NCI-H1694 treated with DMSO at 0.1 percent for 48 hours (cell line): ENCODE measurements at regions not wholly inside any gene's neighbourhood (a gene's known extent, or its start where the extent isn't known, plus 50 kb on each side); places are given as distances from the start of the nearest gene placed in this dataset.

ENCODE experiments used
- DNase-seq: peaks from one replicate; lab custom pipeline; 2025; lab: John Stamatoyannopoulos, UW

DNA sequence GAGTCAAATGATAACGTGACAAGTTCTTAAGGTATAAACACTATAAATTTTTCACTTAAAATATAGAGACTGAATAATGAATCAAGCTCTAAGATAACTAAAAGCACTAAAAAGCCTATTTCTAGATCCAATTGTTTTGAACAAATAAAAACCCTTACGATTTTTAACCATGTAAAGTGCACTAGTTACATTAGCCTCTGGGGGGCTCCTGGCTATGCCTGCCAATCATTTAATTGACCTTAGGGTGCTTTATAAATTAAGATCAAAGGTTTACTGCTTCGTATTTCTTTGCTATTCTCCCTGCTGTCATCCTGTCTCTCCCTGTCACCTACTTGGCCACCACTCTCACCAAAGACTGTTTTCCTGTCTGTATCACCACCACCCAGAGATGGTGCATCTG lies 133.4 kb downstream of the ESM1 start:
- no peak for DNase-seq

GRCh38 chr5:54851449-54851848 lies 133.9 kb downstream of the ESM1 start:
- DNase-seq: no peak

DNA sequence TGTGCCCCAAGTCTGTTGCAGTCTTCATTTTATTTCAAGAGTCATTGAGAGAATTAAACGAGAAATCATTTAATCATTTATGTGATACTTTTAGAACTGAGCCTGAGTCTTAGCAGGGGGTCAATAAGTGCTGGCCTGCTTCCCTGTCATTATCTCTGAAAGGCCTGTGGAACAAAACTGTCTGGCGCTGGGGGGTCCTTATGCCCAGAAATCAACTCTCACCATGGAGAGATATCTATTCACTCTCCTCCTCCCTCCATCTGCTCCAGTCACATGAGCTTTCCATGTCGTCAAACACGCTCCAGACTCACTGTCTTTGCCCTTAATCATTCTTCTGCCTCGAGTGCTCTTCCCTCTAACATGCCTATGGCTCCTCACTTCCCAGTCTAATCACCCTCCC lies 136.8 kb downstream of the ESM1 start:
- DNase-seq: no peak

DNA sequence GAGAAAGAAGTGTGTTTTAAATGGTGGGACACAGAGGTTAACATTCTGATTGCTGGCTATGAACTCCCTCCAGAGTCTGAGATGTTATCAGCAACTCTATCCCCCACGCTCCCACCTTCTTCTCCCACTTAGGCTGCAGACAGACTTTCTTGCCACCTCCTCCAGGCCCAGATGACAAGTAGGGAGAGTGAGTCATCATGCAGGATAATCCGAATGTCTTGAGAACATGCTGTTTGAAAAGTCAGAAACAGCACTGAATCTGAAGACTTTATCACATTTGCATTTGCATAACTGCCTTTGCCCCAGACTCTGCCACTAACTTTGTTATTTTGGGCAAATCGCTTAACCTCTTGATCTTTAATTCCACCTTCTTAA lies 139.8 kb downstream of the ESM1 start:
- no peak for DNase-seq

- peak; percentile 81 for DNase-seq
These were observed 140.4 kb downstream of the ESM1 start for GRCh38 chr5:54844905-54845566.

GRCh38 chr5:54844266-54844665 lies 141.1 kb downstream of the ESM1 start:
- no peak for DNase-seq

DNA sequence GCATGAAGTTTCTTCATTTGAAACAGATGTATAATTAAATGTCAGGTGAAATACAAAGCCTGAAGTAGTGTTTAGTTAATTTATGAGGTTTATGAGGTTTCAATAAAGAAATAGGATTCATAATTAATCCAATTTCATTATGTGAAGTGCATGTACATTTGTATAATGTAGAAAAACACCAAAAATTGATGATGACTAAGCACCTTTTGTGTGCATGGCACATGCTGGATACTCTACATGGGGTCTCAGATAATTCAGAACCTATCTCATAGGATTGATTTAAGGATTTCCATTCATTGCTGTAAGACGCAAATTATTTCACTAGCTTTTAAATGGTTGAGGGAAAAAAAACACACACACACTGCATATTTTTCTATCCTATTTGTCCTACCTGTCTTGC lies 143.9 kb downstream of the ESM1 start:
- no peak for DNase-seq

DNA sequence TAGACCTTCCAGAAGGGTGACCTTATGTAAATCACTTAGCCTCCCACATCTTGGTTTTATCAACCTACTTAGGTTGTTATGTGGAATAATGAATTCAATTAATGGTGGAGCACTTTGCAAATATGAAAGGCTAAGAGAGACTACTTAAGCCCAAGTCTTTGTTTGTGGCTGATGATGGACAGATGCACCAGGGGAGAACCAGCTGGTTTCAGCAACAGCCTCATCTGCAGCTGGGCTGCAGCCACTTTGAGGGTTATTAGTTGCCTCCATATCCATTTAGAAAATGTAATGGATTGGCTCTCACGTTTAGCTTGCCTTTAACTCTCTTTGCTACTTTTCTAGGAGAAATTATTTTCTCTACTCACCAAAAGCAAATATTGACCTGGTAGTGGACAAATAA lies 146.6 kb downstream of the ESM1 start:
- DNase-seq: no peak

- DNase-seq: no peak
These were observed 147.4 kb downstream of the ESM1 start for GRCh38 chr5:54837981-54838380.

DNA sequence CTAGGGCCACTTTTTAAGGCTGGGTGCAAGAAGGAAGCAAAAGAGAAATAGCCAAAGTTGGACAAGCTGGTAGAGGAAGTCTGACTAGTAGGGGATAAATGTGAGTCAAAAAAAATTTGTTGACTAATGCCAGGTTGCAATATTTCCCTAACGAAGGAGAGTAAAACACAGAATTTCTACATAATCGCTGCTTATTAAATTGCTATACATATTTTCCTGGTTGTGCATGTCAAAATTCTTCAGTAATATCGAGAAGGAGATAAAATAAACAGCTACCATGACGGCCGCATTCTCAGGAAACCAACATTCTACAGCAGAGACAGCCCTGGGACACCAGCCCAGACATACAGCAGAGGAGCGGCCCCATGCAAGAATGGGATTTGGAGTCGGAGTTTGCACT lies 148.3 kb downstream of the ESM1 start:
- no peak for DNase-seq

DNA sequence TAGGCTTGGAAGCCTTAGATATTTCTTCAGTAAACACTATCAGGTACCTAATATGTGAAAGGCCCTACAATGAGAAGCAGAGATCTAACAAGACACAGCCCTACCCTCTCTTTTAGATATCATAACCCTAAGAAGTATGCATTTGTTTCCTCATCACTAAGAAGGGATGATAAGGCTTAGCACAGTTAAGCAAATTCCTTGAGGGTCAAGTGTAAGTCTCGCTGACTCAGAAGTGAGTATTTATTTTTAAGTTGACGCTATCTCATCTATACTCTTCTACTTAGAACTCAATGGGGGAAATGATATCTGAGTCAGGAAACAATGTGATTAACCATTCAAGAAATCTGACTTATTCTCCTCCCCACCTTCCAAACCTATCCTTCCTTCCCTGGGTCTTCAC lies 149.7 kb downstream of the ESM1 start:
- DNase-seq: no peak

- no peak for DNase-seq
These were observed 151.1 kb downstream of the ESM1 start for GRCh38 chr5:54834121-54834842.

- DNase-seq: no peak
These were observed 151.8 kb downstream of the ESM1 start for GRCh38 chr5:54833590-54833989.

DNA sequence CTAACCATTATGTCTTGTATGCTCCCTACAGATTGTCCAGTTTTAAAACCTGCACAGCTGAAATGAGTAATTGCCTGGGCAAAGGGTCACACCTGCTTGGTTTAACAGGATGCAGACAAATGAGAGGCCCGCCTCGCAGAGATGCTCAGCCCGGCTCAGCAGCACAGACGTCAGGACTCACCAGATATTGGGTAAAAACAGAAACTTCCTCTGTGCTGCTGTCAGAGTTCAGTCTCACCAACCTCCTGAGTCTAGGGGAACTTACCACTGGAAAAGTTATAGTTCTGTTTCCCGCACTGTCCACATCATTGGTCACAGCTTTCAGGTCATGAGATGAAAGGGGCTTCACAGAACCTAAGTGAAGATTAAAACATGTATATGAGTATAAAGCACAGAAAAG lies 152.5 kb downstream of the ESM1 start:
- DNase-seq: no peak

DNA sequence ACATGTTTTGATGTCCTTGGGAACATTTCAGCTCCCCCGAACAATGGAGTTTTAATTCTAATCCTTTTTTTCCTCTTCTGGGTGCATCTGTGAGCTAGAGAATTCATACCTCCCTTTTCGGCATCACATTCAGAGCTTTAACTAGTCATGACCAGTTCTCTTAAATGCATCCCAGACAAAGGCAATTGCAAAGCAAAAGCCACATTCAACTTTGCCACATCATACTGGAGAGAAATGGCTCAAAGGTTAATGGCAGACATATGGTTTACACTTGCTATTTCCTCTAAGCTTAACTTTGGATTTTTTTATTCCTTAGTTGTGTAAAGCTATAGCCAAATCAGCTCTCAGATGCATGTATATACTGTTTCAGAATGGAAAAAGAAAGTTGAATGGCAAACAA lies 153.3 kb downstream of the ESM1 start:
- DNase-seq: no peak

DNA sequence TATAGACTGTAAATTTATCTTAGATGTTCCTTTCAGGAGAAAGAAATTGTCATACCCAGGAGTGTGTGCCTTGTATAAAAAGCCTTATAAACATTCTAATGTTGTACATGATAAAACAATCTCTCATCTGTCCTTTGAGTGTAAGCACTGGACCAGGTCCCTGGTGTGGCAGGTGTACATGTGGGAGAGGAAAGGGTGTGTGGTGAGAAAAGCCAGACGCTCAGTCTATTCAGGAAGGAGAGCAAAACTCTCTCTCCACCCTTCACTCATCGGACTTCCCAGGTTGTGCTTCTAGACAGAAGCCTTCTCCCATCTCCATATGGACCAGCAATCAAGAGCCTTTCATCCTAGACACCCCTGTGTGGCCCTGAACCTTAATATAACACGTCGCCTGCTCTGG lies 154.2 kb downstream of the ESM1 start:
- DNase-seq: no peak

DNA sequence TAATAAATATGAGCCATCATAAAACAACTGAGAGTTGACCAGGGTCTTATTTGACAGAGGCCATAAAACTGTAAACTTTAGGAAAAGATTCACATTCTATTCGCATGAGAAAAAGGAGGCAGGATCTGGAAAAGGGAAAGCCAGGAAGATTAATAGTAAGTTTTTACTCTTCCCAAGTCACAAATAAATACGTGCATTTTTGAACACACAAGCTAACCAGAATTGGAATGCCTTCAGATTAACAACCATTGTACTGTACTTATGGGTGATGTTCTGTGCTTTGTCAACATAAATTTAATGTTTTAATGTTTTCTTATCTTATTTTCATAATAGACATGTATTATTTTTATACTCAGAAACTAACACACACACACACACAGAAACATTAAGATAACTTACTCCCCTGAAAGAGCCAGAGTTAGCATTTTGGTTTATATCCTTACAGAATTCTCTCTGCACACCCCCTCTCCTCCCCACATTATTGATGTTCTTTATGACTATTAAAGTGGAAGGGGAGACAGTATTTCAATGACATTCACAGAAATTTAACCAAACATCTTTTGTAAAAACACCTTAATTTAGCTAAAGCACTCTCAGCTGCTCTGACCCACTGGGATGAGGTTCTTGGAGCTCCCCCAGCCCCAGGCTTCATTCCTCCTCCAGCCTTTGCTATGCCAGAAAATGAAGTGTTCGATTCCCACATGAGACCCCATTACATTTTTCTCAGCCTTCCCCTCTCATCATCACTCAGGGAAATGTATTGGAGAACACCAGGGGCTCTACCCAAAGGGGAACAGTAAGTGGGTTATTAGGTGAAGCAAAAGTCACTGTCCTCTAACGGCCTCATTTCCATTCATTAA lies 155.5 kb downstream of the ESM1 start:
- no peak for DNase-seq

GRCh38 chr5:54829102-54829501 lies 156.3 kb downstream of the ESM1 start:
- DNase-seq: no peak

- DNase-seq: no peak
These were observed 157.2 kb downstream of the ESM1 start for GRCh38 chr5:54828151-54828550.

GRCh38 chr5:54825005-54825404 lies 160.4 kb downstream of the ESM1 start:
- DNase-seq: no peak

DNA sequence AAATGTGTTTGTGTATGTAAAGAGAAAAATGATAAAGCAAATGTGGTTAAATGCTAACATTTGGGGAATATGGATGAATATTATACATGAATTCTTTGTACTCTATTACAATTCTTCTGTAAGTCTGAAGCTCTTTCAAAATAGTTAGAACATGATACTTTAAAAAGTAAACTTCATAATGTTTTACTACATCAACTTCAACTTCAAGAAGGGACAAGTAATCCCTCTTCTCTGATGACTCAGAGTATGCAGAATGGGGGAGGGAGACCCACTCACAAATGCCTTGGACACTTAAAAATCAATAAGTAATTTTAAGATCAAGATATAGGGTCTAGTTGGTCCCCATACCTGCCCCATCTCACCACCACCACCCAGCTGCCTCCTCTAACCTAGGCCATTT lies 162.4 kb downstream of the ESM1 start:
- DNase-seq: no peak

GRCh38 chr5:54822324-54822687 lies 163.1 kb downstream of the ESM1 start:
- no peak for DNase-seq
